Esophagus squamous epithelium (tissue), 4 donors: ENCODE measurements at regions not wholly inside any gene's neighbourhood (a gene's known extent, or its start where the extent isn't known, plus 50 kb on each side); places are given as distances from the start of the nearest gene placed in this dataset.

ENCODE experiments used
- CTCF ChIP-seq, 6 experiments: fragments of 450-650 bp in 4 of 6; fragments of 200-600 bp in 2 of 6; sonication (generic) in 2 of 6; IDR thresholded peaks; one replicate each; pipeline ENCODE4 v1.5.1; 2016 to 2019; ENCODE audit warnings: antibody characterized with exemption in 6 of 6, mild to moderate bottlenecking in 4 of 6, moderate library complexity in 4 of 6
- POLR2A ChIP-seq, 4 donors: fragments of 450-650 bp; IDR thresholded peaks; one replicate each; pipeline ENCODE4 v1.6.1; 2017; ENCODE audit warnings: antibody characterized with exemption in 4 of 4, mild to moderate bottlenecking in 4 of 4, moderate library complexity in 3 of 4

GRCh38 chr5:101260857-101261256 lies 357.8 kb upstream of the ST8SIA4 start:
- no peak for TF ChIP-seq POLR2A (IDR thresholded peaks at IDR 0.05)
- TF ChIP-seq CTCF (IDR thresholded peaks at IDR 0.05): no peak
